M059J (cell line): ENCODE measurements at regions not wholly inside any gene's neighbourhood (a gene's known extent, or its start where the extent isn't known, plus 50 kb on each side); places are given as distances from the start of the nearest gene placed in this dataset.
"Not testable (repeated sequence)": the region's sequence is repeated elsewhere in the genome, so short reads cannot be mapped to it uniquely, and the experiment has no call there.

ENCODE experiments used
- DNase-seq: peaks from one replicate; pipeline ENCODE4 v3.0.0-alpha.2; 2012; ENCODE audit warnings: low read depth

GRCh38 chr14:86796221-86797074 lies 1196.5 kb downstream of the GALC start:
- no peak for DNase-seq

GRCh38 chr14:86794689-86795088 lies 1198.3 kb downstream of the GALC start:
- DNase-seq, result no peak

- DNase-seq, result no peak
Observed at GRCh38 chr14:86790408-86791364, 1202.3 kb downstream of the GALC start.

GRCh38 chr14:86788224-86788623 lies 1204.8 kb downstream of the GALC start:
- DNase-seq, result no peak

DNA sequence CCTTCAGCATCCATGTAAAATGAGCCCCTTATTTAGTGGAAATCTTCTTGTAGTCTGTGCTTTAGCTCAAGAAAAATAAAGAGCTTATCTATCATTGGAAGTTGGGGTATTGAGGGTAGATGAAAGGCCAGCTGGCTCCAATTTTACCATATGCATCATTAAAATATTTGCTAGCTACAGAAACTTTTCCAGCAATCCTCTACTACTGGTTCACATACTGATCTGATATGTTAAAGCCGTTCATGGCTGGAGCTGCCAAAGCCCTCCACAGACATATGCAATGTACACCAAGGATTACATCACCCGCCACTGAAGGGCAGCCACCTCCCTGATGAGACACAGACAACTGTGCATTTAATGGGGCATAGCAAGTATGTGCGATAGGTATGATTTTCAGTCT lies 1205.3 kb downstream of the GALC start:
- no peak for DNase-seq

GRCh38 chr14:86782092-86782580 lies 1210.8 kb downstream of the GALC start:
- no peak for DNase-seq

- no peak for DNase-seq
Observed at GRCh38 chr14:86780876-86781510, 1212.0 kb downstream of the GALC start.

- DNase-seq, result no peak
Observed at GRCh38 chr14:86780461-86780860, 1212.5 kb downstream of the GALC start.

DNA sequence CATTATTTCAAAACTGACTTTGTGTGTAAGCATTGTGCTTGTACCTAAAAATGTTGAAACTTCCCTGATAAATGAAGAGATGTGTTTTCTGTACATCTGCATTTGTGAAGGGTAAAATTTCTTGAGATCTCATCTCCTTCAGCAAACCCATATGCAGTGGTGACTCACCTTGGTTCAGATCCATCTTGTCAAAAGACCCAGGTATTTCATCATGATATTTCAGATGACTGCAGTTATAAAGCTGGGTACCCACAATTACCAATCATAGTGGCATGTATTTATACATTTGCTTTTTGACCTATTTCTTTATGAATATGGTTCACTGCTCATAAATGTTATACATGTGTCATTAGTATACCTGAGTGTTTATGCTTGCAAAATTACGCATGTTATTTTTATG lies 1213.6 kb downstream of the GALC start:
- no peak for DNase-seq

GRCh38 chr14:86777963-86778602 lies 1214.9 kb downstream of the GALC start:
- peak; percentile 1 for DNase-seq

- DNase-seq, result not testable (repeated sequence)
Observed at GRCh38 chr14:86775896-86776295, 1217.1 kb downstream of the GALC start.

DNA sequence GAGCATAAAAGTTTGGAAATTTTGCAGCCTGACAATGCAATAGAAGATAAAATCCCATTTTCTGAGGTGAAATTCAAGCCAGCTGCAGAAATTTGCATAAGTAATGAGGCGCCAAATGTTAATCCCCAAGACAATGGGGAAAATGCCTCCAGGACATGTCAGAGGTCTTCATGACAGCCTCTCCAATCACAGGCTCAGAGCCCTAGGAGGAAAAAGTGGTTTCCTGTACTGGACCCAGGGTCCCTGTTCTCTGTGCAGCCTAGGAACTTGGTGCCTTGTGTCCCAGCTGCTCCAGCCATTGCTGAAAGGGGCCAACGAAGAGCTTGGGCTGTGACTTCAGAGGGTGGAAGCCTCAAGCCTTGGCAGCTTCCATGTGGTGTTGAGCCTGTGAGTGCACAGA lies 1218.1 kb downstream of the GALC start:
- no peak for DNase-seq

DNA sequence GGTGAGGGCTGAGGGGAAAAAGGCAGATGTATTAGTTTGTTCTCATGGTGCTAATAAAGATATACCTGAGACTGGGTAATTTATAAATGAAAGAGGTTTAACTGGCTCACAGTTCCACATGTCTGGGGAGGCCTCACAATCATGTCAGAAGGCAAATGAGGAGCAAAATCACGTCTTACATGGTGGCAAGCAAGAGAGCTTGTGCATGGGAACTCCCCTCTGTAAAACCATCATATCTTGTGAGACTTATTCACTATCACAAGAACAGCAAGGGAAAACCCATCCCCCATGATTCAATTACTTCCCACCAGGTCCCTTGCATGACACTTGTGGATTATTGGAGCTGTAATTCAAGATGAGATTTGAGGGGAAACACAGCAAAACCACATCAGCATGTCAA lies 1220.9 kb downstream of the GALC start:
- DNase-seq, result no peak

DNA sequence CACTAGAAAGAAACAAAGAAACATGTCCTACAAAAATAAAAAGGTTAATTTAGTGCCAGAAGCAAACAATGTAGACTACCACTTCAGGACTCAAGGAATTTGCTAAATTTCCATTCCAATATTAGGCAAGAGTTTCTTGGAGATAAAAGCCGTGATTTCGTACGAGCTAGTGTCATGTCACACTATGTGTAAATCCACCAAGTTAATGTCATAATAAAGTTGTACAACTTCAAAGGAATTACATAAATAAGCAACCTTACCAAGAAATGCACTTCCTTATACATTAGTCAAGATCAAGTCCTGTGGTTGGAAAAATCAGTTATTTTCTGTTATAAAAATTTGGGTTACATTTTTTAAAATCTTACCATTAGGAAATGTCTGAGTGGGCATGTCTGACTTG lies 1222.8 kb downstream of the GALC start:
- no peak for DNase-seq

GRCh38 chr14:86766469-86766868 lies 1226.5 kb downstream of the GALC start:
- DNase-seq, result no peak

DNA sequence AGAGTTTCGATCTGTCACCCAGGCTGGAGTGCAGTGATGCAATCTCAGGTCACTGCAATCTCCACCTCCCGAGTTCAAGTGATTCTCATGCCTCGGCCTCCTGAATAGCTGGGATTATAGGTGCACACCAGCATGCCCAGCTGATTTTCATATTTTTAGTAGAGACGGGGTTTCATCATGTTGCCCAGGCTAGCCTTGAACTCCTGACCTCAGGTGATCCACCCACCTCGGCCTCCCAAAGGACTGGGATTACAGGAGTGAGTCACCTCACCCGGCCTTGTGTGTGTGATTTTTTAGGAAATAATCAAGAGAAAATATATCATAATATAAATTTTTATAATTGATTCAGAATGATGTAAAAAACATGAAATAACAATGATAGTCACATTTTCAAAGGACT lies 1231.4 kb downstream of the GALC start:
- no peak for DNase-seq

GRCh38 chr14:86756521-86757190 lies 1226.7 kb downstream of the FLRT2 start:
- no peak for DNase-seq

DNA sequence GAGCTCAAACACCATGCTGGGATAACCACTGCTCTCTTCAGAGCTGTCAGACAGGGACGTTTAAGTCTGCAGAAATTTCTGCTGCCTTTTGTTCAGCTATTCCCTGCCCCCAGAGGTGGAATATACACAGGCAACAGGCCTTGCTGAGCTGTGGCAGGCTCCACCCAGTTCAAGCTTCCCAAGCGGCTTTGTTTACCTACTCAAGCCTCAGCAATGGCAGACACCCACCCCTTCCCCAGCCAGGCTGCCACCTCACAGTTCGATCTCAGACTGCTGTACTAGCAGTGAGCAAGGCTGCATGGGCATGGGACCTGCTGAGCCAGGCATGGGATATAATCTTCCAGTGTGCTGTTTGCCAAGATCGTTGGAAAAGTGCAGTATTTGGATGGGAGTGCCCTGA lies 1220.5 kb downstream of the FLRT2 start:
- DNase-seq, result not testable (repeated sequence)

DNA sequence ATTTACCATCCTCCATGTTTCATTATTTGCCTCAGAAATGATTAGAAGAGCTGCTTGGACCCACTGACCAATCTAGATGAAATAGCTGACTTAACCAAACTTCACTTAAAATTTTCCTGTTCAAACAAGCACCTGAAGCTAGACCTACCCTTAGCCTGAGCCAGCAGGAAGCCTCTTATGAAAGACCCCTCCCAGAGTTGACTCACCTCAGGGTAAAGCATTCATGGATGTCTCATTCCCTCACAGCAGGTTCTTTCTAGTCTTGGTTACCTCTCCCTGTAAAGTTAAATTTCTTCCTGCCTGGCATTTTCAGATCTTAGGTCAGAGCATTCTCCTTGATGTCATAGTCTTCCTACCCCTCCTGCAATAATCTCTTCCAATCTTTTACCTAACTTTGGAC lies 1209.8 kb downstream of the FLRT2 start:
- no peak for DNase-seq

DNA sequence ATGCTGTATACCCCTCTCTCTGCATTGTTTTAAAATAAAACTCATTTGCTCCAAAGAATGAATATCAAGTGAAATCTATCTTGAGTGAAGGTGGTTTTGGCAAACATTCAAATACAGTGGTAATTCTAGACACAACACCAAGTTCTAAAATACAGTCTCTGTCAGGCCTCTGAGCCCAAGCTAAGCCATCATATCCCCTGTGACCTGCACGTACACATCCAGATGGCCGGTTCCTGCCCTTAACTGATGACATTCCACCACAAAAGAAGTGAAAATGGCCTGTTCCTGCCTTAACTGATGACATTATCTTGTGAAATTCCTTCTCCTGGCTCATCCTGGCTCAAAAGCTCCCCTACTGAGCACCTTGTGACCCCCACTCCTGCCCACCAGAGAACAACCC lies 1201.5 kb downstream of the FLRT2 start:
- DNase-seq, result not testable (repeated sequence)

DNA sequence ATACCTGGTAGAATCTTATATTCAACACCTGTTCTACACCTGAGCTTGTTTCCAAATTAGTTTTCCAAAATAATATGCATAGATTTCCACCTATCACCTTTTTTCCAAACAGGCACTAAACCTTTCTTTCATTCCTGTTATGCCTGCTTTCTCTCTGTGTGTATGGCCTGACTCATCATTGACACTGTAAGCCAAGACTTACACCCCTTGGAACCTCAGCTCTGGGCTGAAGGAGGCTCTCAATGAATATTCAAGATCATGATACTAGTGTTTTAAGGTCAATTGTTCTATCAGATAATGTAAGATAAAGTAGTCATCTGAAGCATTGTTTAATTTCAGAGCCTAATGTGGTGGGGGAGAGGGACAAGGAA lies 1193.3 kb downstream of the FLRT2 start:
- DNase-seq, result no peak
